ENCODE measurements at regions not wholly inside any gene's neighbourhood (a gene's known extent, or its start where the extent isn't known, plus 50 kb on each side); places are given as distances from the start of the nearest gene placed in this dataset.

- no peak for TF ChIP-seq CTCF (IDR thresholded peaks at IDR 0.05; ENCODE audit: borderline replicate concordance, extremely low read depth, low read length, poor library complexity, severe bottlenecking)
- TF ChIP-seq EZH2 (IDR thresholded peaks at IDR 0.05; ENCODE audit: borderline replicate concordance, low read depth, low read length, severe bottlenecking): no peak
These were observed 95.4 kb upstream of the CNKSR3 start for GRCh38 chr6:154605882-154606370.

All from DND-41 (cell line).